H9 (cell line): ENCODE measurements at regions not wholly inside any gene's neighbourhood (a gene's known extent, or its start where the extent isn't known, plus 50 kb on each side); places are given as distances from the start of the nearest gene placed in this dataset.

Experiments used
- DNase-seq: peaks from one replicate; pipeline ENCODE4 v3.0.0-alpha.2; 2017
- H2AFZ ChIP-seq: one replicate; pipeline ENCODE4 v1.6.1; 2013; ENCODE audit warnings: mild to moderate bottlenecking, low read length, control low read depth, moderate library complexity
- H2AK5ac ChIP-seq: 2 replicates; pipeline ENCODE4 v1.6.1; 2013; ENCODE audit warnings: low read length, control low read depth, mixed read lengths; ENCODE audit not compliant: insufficient read length
- H2BK120ac ChIP-seq: one replicate; pipeline ENCODE4 v1.6.1; 2013; ENCODE audit warnings: low read depth, mild to moderate bottlenecking, low read length, control low read depth, inconsistent platforms; ENCODE audit not compliant: poor library complexity, severe bottlenecking
- H2BK12ac ChIP-seq: 2 replicates; pipeline ENCODE4 v1.6.1; 2013; ENCODE audit warnings: low read length, control low read depth, mixed read lengths, low read depth; ENCODE audit not compliant: insufficient read length
- H2BK15ac ChIP-seq: 2 replicates; pipeline ENCODE4 v1.6.1; 2013; ENCODE audit warnings: low read depth, low read length, control low read depth
- H2BK20ac ChIP-seq: one replicate; pipeline ENCODE4 v1.6.1; 2013; ENCODE audit warnings: low read depth, mild to moderate bottlenecking, low read length, control low read depth, inconsistent platforms; ENCODE audit not compliant: poor library complexity, severe bottlenecking
- H2BK5ac ChIP-seq: 2 replicates; pipeline ENCODE4 v1.6.1; 2013; ENCODE audit warnings: low read length, control low read depth, mixed read lengths; ENCODE audit not compliant: insufficient read length
- H3K14ac ChIP-seq: 2 replicates; pipeline ENCODE4 v1.6.1; 2013; ENCODE audit warnings: low read length, control low read depth; ENCODE audit not compliant: insufficient read depth
- H3K18ac ChIP-seq: 2 replicates; pipeline ENCODE4 v1.6.1; 2013; ENCODE audit warnings: low read depth, mild to moderate bottlenecking, mixed read lengths, low read length, control low read depth; ENCODE audit not compliant: insufficient read length
- H3K23ac ChIP-seq: 2 replicates; pipeline ENCODE4 v1.6.1; 2013; ENCODE audit warnings: low read length, control low read depth, mixed read lengths, low read depth; ENCODE audit not compliant: insufficient read length
- H3K23me2 ChIP-seq: 2 replicates; pipeline ENCODE4 v1.6.1; 2013; ENCODE audit warnings: low read depth, mild to moderate bottlenecking, mixed read lengths, low read length, control low read depth; ENCODE audit not compliant: insufficient read length, poor library complexity, severe bottlenecking
- H3K27ac ChIP-seq: 2 replicates; pipeline ENCODE4 v1.5.1; 2013; ENCODE audit warnings: low read length, control low read depth, mixed read lengths, low read depth; ENCODE audit not compliant: insufficient read length
- H3K27me3 ChIP-seq: 2 replicates; pipeline ENCODE4 v1.6.1; 2013; ENCODE audit warnings: low read length, control low read depth, inconsistent platforms; ENCODE audit not compliant: insufficient read depth
- H3K4ac ChIP-seq: 2 replicates; pipeline ENCODE4 v1.6.1; 2013; ENCODE audit warnings: low read depth, mild to moderate bottlenecking, control low read depth, inconsistent platforms, low read length, moderate library complexity
- H3K4me1 ChIP-seq: 2 replicates; pipeline ENCODE4 v1.6.1; 2013; ENCODE audit warnings: low read length, control low read depth, inconsistent platforms; ENCODE audit not compliant: insufficient read depth
- H3K4me2 ChIP-seq: 2 replicates; pipeline ENCODE4 v1.6.1; 2013; ENCODE audit warnings: low read length, control low read depth, mixed read lengths; ENCODE audit not compliant: insufficient read length, insufficient read depth
- H3K56ac ChIP-seq: 2 replicates; pipeline ENCODE4 v1.6.1; 2013; ENCODE audit warnings: low read depth, mild to moderate bottlenecking, mixed read lengths, low read length, control low read depth; ENCODE audit not compliant: insufficient read length
- H3K79me1 ChIP-seq: 2 replicates; pipeline ENCODE4 v1.6.1; 2013; ENCODE audit warnings: low read depth, mild to moderate bottlenecking, moderate library complexity, low read length, control low read depth, inconsistent platforms; ENCODE audit not compliant: insufficient read depth, poor library complexity, severe bottlenecking
- H3K79me2 ChIP-seq: 2 replicates; pipeline ENCODE4 v1.6.1; 2013; ENCODE audit warnings: low read length, control low read depth, inconsistent platforms; ENCODE audit not compliant: insufficient read depth
- H3K9ac ChIP-seq: 2 replicates; pipeline ENCODE4 v1.6.1; 2013; ENCODE audit warnings: low read length, control low read depth, mixed read lengths; ENCODE audit not compliant: insufficient read length; ENCODE audit errors: extremely low read depth
- H3K9me3 ChIP-seq: one replicate; pipeline ENCODE4 v1.6.1; 2013; ENCODE audit warnings: low read depth, low read length, inconsistent platforms; ENCODE audit not compliant: control insufficient read depth
- H3T11ph ChIP-seq: one replicate; pipeline ENCODE4 v1.6.1; 2013; ENCODE audit warnings: mild to moderate bottlenecking, low read length, control low read depth, inconsistent platforms
- H4K20me1 ChIP-seq: one replicate; pipeline ENCODE4 v1.6.1; 2013; ENCODE audit not compliant: control insufficient read depth, insufficient read length, insufficient read depth
- H4K5ac ChIP-seq: 2 replicates; pipeline ENCODE4 v1.6.1; 2013; ENCODE audit warnings: low read depth, mild to moderate bottlenecking, mixed read lengths, low read length, control low read depth; ENCODE audit not compliant: insufficient read length
- H4K8ac ChIP-seq: replicated peaks from 2 replicates; pipeline ENCODE4 v1.6.1; 2013; ENCODE audit warnings: low read length, control low read depth, mixed read lengths, low read depth; ENCODE audit not compliant: insufficient read length
- H4K91ac ChIP-seq: 2 replicates; pipeline ENCODE4 v1.6.1; 2013; ENCODE audit warnings: low read depth, mild to moderate bottlenecking, moderate library complexity, mixed read lengths, low read length, control low read depth; ENCODE audit not compliant: insufficient read length
- H3K27ac Mint-ChIP-seq, 3 experiments: 2 replicates in 2 of 3; 3 replicates in 1 of 3; pipeline ENCODE4 v1.8.0; 2020 to 2021; ENCODE audit warnings: mixed read lengths in 3 of 3, mild to moderate bottlenecking in 1 of 3, moderate library complexity in 1 of 3
- H3K27me3 Mint-ChIP-seq: 2 replicates; pipeline ENCODE4 v1.8.0; 2021; ENCODE audit warnings: low read depth, mild to moderate bottlenecking, moderate library complexity, mixed read lengths
- H3K36me3 Mint-ChIP-seq, 3 experiments: 2 replicates in 2 of 3; 3 replicates in 1 of 3; pipeline ENCODE4 v1.8.0; 2020 to 2021; ENCODE audit warnings: low read depth in 3 of 3, mixed read lengths in 3 of 3; ENCODE audit not compliant: insufficient read depth in 1 of 3
- H3K4me1 Mint-ChIP-seq, 2 experiments: 2 replicates each; pipeline ENCODE4 v1.8.0; 2020; ENCODE audit warnings: mixed read lengths in 2 of 2
- H3K4me3 Mint-ChIP-seq, 2 experiments: 2 replicates in 1 of 2; 3 replicates in 1 of 2; pipeline ENCODE4 v1.8.0; 2020 to 2021; ENCODE audit warnings: mild to moderate bottlenecking in 2 of 2, mixed read lengths in 2 of 2, moderate library complexity in 1 of 2
- H3K9me3 Mint-ChIP-seq, 2 experiments: 2 replicates in 1 of 2; 3 replicates in 1 of 2; pipeline ENCODE4 v1.8.0; 2020; ENCODE audit warnings: mild to moderate bottlenecking in 2 of 2, mixed read lengths in 2 of 2, moderate library complexity in 1 of 2
- CTCF ChIP-seq: fragments of 200-600 bp; sonication (generic); conservative IDR thresholded peaks from 3 replicates; pipeline ENCODE4 v1.8.0; 2021; ENCODE audit warnings: antibody characterized with exemption, mild to moderate bottlenecking
- WGBS: extraction: QIAGEN DNeasy Blood & Tissue Kit; methylation state at CpG from one replicate; pipeline ENCODE4 v1.1.7; 2013; ENCODE audit warnings: missing lambda C conversion rate, low lambda C conversion rate, mixed read lengths; ENCODE audit not compliant: insufficient read length; ENCODE audit errors: extremely low coverage; 5-methylcytosine and 5-hydroxymethylcytosine counted together

GRCh38 chr6:105664931-105665330, 262.0 kb upstream of the PREP start:
- Histone ChIP-seq H4K8ac (no peak overlapping the region), H3K4ac (no peak overlapping the region), H3K79me1 (no peaks in the 10 kb centered on the region), H3K9ac (no peak overlapping the region), H3K23ac (no peak overlapping the region), H3T11ph (no peak overlapping the region), H3K9me3 (no peaks in the 10 kb centered on the region), H2BK15ac (no peak overlapping the region), H3K79me2 (no peaks in the 10 kb centered on the region), H3K27ac (no peak overlapping the region), H4K20me1 (no peaks in the 10 kb centered on the region), H3K23me2 (no peaks in the 10 kb centered on the region), H2AFZ (no peak overlapping the region), H3K27me3 (no peaks in the 10 kb centered on the region), H3K4me1 (no peaks in the 10 kb centered on the region), H3K56ac (no peak overlapping the region), H3K14ac (no peak overlapping the region), H3K4me2 (no peak overlapping the region), H2BK120ac (no peak overlapping the region), H2BK12ac (no peak overlapping the region), H2BK5ac (no peak overlapping the region), H4K5ac (no peak overlapping the region), H3K18ac (no peak overlapping the region), H2AK5ac (no peak overlapping the region), H4K91ac (no peak overlapping the region), H2BK20ac (no peak overlapping the region)
- Mint-ChIP-seq H3K27ac (no peak overlapping the region), H3K27me3 (no peaks in the 10 kb centered on the region), H3K4me3 (no peak overlapping the region), H3K9me3 (peaks cover 1 to 8% of the 10 kb centered on the region in 2 experiments; a peak in 4 of 5 replicates), H3K36me3 (peaks cover 0 to 4% (median 0%) of the 10 kb centered on the region in 3 experiments; a peak in 3 of 7 replicates), H3K4me1 (peaks cover 6 to 9% of the 10 kb centered on the region in 2 experiments)
- no CpG with 5 or more reads among the region's 2 CpGs for WGBS
- no peak for DNase-seq
- TF ChIP-seq CTCF, result no peak
